Ovary (tissue), 7 donors: ENCODE measurements at regions not wholly inside any gene's neighbourhood (a gene's known extent, or its start where the extent isn't known, plus 50 kb on each side); places are given as distances from the start of the nearest gene placed in this dataset.
"Not testable (repeated sequence)": the region's sequence is repeated elsewhere in the genome, so short reads cannot be mapped to it uniquely, and the experiment has no call there.

Experiments used
- DNase-seq, 5 donors: peaks; one replicate each; pipeline ENCODE4 v3.0.0-alpha.2; 2019 to 2020
- H3K27ac ChIP-seq, 2 donors: fragments of 200-600 bp; one replicate each; pipeline versions ENCODE4 v1.5.1 to v1.8.0; 2019 to 2022
- H3K27me3 ChIP-seq: fragments of 200-600 bp; one replicate; pipeline ENCODE4 v1.8.0; 2022
- H3K36me3 ChIP-seq: fragments of 200-600 bp; sonication (generic); one replicate; pipeline ENCODE4 v1.5.1; 2019
- H3K4me1 ChIP-seq: one replicate; pipeline ENCODE4 v1.8.1; 2013; ENCODE audit warnings: mild to moderate bottlenecking, moderate library complexity; ENCODE audit not compliant: insufficient read depth
- H3K4me3 ChIP-seq: fragments of 200-600 bp; sonication (generic); one replicate; pipeline ENCODE4 v1.5.1; 2017
- H3K9me3 ChIP-seq, 2 donors: fragments of 200-600 bp in 1 of 2; sonication (generic) in 1 of 2; one replicate each; pipeline versions ENCODE4 v1.5.1 to v1.8.1; 2013 to 2019; ENCODE audit warnings: mild to moderate bottlenecking in 1 of 2, moderate library complexity in 1 of 2
- CTCF ChIP-seq, 3 donors: fragments of 450-650 bp in 2 of 3; fragments of 200-600 bp in 1 of 3; IDR thresholded peaks; one replicate each; pipeline versions ENCODE4 v1.5.1 to v1.8.0; 2016 to 2022; ENCODE audit warnings: antibody characterized with exemption in 3 of 3, mild to moderate bottlenecking in 1 of 3
- EP300 ChIP-seq: sonication (generic); formaldehyde crosslinking; IDR thresholded peaks from one replicate; pipeline ENCODE4 v1.6.1; 2017; ENCODE audit warnings: antibody characterized with exemption
- POLR2A ChIP-seq: fragments of 450-650 bp; IDR thresholded peaks from one replicate; pipeline ENCODE4 v1.6.1; 2017; ENCODE audit warnings: antibody characterized with exemption, mild to moderate bottlenecking, moderate library complexity
- WGBS, 3 donors: extraction: QIAGEN DNeasy Blood & Tissue Kit in 1 of 3; methylation state at CpG; one replicate each; pipeline versions ENCODE4 v1.1.5 to v1.1.7; 2013 to 2017; 5-methylcytosine and 5-hydroxymethylcytosine counted together
- intact Hi-C, 4 donors: fragments of 100-400 bp; cut with DNase I; formaldehyde crosslinking; loops; one replicate each; pipeline versions ENCODE4 v1.11.0 to v1.15.1; 2022 to 2023
- donor health status: DM: no; HTN: no; CAD: no; lungs with moderate emphysema.
- donor health status: DM: no; HTN: no; CAD: no.
- donor health status: Bipolar disorder and iron deficiency.
- donor health status: DM: no; HTN: no; CAD: no.
- donor health status: DM: yes; HTN: yes; CAD: no.

GRCh38 chr3:567488-568185 is 371.1 kb downstream of the CHL1 start:
- no peak overlapping the region for H3K27ac ChIP-seq
- H3K4me1 ChIP-seq, result peaks cover 1% of the 10 kb centered on the region
- no peaks in the 10 kb centered on the region for H3K27me3 ChIP-seq
- no peak overlapping the region for H3K4me3 ChIP-seq
- WGBS, 3 donors, result 14 to 33% (median 15%) methylated on average over 5 of the region's 5 CpGs
- no peaks in the 10 kb centered on the region for H3K36me3 ChIP-seq
- DNase-seq, result no peak
- TF ChIP-seq POLR2A (no peak), CTCF (IDR thresholded peaks at IDR 0.05) (no peak), EP300 (no peak)
- intact Hi-C loops, result no loop called here
- H3K9me3 ChIP-seq, result no peaks in the 10 kb centered on the region

- intact Hi-C loops, H3K27ac ChIP-seq, DNase-seq, H3K4me3 ChIP-seq, H3K9me3 ChIP-seq, H3K27me3 ChIP-seq, H3K36me3 ChIP-seq, H3K4me1 ChIP-seq: not testable (repeated sequence)
- 79 to 83% (median 82%) methylated on average over 2 of the region's 2 CpGs for WGBS, 3 donors
Observed at GRCh38 chr3:579529-579928, 383.0 kb downstream of the CHL1 start.

GRCh38 chr3:589066-589465 is 392.5 kb downstream of the CHL1 start:
- DNase-seq, H3K4me3 ChIP-seq, H3K4me1 ChIP-seq, H3K27me3 ChIP-seq, H3K27ac ChIP-seq, H3K36me3 ChIP-seq, intact Hi-C loops, H3K9me3 ChIP-seq: not testable (repeated sequence)

- H3K9me3 ChIP-seq, H3K27ac ChIP-seq, intact Hi-C loops, H3K4me1 ChIP-seq, H3K27me3 ChIP-seq, H3K4me3 ChIP-seq, DNase-seq, H3K36me3 ChIP-seq: not testable (repeated sequence)
- 58 to 71% (median 67%) methylated on average over 2 of the region's 2 CpGs for WGBS, 3 donors
Observed at GRCh38 chr3:597304-597703, 400.7 kb downstream of the CHL1 start.

GRCh38 chr3:597746-598145 is 401.2 kb downstream of the CHL1 start:
- DNase-seq, H3K27me3 ChIP-seq, H3K4me3 ChIP-seq, intact Hi-C loops, H3K4me1 ChIP-seq, H3K9me3 ChIP-seq, H3K27ac ChIP-seq, H3K36me3 ChIP-seq: not testable (repeated sequence)
- 70 to 80% (median 77%) methylated on average over 1 of the region's 1 CpG for WGBS, 3 donors

- H3K4me3 ChIP-seq, H3K9me3 ChIP-seq, H3K27ac ChIP-seq, intact Hi-C loops, DNase-seq, H3K36me3 ChIP-seq, H3K27me3 ChIP-seq, H3K4me1 ChIP-seq: not testable (repeated sequence)
- 69 to 79% (median 77%) methylated on average over 4 of the region's 4 CpGs for WGBS, 3 donors
Observed at GRCh38 chr3:607480-607879, 410.9 kb downstream of the CHL1 start.

GRCh38 chr3:621714-622113 is 425.2 kb downstream of the CHL1 start:
- Histone ChIP-seq H3K4me1 (no peaks in the 10 kb centered on the region), H3K36me3 (no peaks in the 10 kb centered on the region), H3K4me3 (no peak overlapping the region), H3K27me3 (no peaks in the 10 kb centered on the region), H3K9me3 (no peaks in the 10 kb centered on the region), H3K27ac (no peak overlapping the region)
- intact Hi-C loops, result no loop called here
- no peak for TF ChIP-seq POLR2A
- no peak for TF ChIP-seq CTCF (IDR thresholded peaks at IDR 0.05)
- TF ChIP-seq EP300, result no peak
- DNase-seq, result no peak
